GM11168 (cell line): ENCODE measurements at regions not wholly inside any gene's neighbourhood (a gene's known extent, or its start where the extent isn't known, plus 50 kb on each side); places are given as distances from the start of the nearest gene placed in this dataset.

Experiments used
- in situ Hi-C: fragments of 300-500 bp; cut with MboI; formaldehyde crosslinking; loops from one replicate; pipeline ENCODE4 v1.12.0; 2022; ENCODE audit warnings: low sequenced_read_pairs; ENCODE audit not compliant: unreplicated experiment

DNA sequence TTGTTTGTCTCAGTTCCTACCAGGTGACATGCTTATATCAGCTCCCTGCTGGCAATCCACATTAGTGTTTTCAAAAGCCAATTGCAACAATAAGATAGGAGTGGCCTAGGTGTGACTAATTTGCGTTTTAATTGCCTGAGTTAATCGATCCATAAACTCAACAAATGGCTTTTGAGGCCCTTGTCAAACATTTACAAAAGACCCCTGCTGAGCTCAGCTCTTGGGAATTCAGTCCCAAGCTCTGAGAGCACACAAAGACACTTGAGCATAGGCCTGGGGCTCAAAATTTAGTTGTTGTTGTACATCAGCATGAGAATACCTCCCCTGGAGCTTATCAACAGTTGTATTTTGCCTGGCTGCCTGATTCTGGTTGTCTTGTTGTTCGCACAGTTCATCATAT lies 1134.4 kb upstream of the TSPY4 start:
- in situ Hi-C loops, result no loop called here

DNA sequence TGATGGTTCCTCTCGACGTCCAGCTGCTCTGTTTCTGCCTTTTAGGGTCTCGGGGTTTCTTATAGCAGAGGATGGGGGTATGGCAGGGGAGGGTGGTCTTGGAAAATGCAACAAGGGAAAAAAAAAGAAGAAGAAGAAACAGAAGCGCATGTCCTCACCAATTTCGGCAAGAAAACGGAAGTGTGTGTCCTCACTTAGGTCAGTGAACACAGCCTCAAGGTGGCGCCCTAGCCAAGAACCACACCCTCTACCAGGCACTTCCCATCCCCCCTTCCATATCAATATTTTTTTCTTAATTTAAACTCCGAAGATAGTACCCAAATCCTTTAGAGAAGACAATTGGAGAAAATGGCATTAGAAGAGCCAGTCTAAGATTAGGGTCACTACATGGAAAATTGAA lies 1096.1 kb upstream of the TSPY4 start:
- in situ Hi-C loops, result no loop called here

DNA sequence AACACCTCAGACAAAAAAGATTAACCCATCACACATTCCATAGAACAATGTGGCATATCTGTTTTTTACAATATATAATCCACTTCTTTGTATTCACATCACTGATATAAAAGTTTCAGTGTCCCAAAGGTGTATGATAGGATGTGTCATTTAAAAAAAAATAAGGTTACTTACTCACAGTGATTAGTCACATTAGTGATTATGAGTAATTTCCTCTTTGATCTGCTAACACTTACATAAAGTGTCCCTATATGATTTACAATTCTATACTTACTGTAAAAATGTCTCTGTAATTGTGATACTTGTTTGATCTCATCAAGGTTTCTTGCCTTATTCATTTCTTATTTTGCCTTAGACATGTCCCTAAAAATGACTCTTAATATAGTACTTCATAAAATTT lies 1063.5 kb upstream of the TSPY4 start:
- in situ Hi-C loops, result no loop called here

- in situ Hi-C loops, result no loop called here
Observed at GRCh38 chrY:8305021-8305420, 1032.2 kb upstream of the TSPY4 start.

DNA sequence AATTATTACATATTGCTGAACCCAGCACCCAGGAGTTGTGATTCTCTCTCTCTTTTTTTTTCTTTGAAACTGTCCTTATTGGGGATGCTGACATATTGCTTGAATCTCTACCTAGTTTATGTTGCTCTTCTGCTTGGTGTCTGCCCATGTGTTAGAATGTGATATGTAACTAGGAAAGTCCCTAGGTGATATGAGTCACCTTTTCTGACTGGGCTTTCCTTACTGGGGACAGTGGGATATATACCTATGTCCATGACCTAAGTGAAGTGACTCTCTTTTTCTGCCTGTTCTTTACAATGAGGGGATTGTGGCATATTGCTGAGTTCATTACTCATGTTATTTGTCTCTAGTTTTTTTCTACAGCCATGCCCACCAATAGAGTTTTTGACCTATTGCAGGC lies 1013.2 kb upstream of the TSPY4 start:
- in situ Hi-C loops, result no loop called here

- in situ Hi-C loops, result no loop called here
Observed at GRCh38 chrY:8326944-8327343, 1010.3 kb upstream of the TSPY4 start.

- in situ Hi-C loops, result no loop called here
Observed at GRCh38 chrY:8327708-8328354, 1009.4 kb upstream of the TSPY4 start.

- in situ Hi-C loops, result no loop called here
Observed at GRCh38 chrY:8329431-8329830, 1007.8 kb upstream of the TSPY4 start.

DNA sequence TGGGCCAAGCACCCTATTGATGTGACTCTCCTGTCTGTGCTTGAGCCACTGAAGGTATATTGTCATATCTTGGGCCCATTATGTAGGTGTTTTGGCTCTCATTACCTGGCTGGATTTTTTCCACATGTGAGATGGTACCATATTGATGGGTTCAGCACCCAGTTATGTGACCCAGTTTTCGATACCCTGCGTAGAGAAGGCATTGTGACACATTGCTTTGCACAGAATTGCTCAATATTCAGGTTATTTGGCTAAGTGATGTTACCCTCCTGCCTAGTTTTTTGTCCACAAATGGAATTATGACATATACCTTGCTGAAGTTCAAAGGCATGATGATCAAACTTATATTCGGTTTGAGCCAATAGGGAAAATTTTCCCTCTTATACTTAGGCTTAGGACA lies 1007.3 kb upstream of the TSPY4 start:
- in situ Hi-C loops, result no loop called here

GRCh38 chrY:8333328-8333727 lies 1003.9 kb upstream of the TSPY4 start:
- in situ Hi-C loops, result no loop called here

DNA sequence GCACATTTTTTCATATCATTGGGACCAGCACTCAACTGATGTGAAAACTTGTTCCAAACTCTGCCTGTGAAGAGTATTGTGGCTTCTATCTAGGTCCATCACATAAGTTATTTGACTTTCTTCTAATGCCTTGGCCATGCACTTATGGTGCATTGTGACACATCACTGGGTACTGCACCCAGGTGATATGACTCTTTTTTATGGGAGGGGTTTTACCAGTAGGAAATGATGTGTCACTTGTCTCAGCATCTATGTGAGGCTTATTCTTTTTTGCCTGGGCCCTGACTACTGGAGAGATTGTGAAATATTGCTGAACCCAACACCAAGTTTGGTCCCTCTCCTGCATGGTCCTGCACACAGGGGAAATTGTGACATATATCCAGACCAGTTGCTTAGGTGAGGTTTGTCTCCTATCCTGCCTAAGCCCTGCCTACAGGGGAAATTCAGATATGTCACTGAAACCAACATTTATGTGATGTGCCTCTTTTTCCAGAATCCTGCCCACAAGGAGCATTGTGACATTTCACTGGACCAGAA lies 1001.9 kb upstream of the TSPY4 start:
- in situ Hi-C loops, result no loop called here

- in situ Hi-C loops, result no loop called here
Observed at GRCh38 chrY:8336112-8336774, 1001.0 kb upstream of the TSPY4 start.

DNA sequence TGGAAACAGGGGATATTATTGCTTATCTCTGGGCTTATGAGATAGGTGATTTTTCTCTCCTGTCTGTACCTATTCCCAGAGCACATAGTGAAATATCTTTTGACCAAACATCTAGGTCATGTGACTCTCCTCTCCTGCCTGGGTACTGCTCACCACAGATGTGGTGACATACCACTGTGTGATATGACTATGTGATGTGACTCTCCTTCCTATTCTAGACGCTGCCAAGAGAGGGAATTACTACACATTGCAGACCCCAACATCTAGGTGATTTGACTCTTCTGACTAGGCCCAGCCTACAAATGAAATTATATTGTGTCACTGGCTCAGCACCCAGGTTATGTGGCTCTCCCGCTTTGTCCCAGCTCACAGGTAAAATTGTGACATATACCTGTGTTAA lies 996.3 kb upstream of the TSPY4 start:
- in situ Hi-C loops, result no loop called here

GRCh38 chrY:8342173-8342572 lies 995.1 kb upstream of the TSPY4 start:
- in situ Hi-C loops, result no loop called here

DNA sequence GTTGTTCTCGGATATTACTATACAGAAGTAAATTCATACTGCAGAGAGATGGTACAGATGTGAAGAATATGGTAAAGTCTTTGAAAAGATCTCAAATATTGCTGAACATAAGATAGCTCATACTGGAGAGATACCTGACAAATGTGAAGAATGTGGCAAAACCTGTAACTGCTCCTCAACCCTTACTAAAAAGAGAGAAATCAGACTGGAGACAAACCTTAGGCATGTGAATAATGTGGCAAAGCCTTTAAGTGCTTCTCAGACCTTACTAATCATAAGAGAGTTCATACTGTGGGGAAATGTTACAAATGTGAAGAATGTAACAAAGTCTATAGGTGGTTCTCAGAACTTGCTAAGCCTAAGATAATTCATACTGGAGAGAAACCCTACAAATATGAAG lies 986.0 kb upstream of the TSPY4 start:
- in situ Hi-C loops, result no loop called here

- in situ Hi-C loops, result no loop called here
Observed at GRCh38 chrY:8352201-8352600, 985.1 kb upstream of the TSPY4 start.

GRCh38 chrY:8358161-8358560 lies 979.1 kb upstream of the TSPY4 start:
- in situ Hi-C loops, result no loop called here

- in situ Hi-C loops, result no loop called here
Observed at GRCh38 chrY:8361715-8362114, 975.5 kb upstream of the TSPY4 start.

DNA sequence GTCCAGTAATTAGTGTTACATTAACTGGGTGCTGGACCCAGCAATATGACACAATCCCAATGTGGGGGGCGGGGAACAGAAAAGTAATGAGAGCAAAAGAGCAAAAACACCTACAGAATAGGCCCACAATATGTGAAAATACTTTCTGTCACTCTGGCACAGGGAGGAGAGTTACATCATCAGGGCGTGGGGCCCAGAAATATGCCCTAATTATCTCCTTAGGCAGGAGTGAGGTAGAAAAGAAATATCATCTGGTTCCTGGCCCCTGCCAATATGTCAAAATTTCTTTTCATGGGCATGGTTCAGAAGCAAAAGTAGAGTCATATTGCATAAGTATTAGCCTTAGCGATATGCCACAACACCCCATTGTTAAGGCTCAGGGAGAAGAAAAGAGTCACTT lies 959.8 kb upstream of the TSPY4 start:
- in situ Hi-C loops, result no loop called here

DNA sequence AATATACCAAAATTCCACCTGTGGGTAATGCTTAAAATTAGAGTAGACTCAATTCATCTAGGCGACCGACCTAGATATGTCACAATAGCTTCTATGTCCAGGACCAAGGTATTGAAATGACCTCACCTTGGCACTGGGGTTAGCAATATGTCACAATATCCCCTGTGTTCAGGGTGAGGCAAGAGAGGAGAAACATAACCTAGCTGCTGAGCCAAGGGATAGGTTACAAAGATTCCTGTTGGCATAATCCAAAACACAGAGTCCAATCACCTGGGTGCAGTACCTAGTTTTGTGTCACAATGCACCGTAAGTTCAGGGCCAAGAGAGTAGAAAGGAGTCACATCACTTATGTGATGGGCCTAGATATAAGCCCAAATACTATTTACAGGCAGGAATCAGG lies 957.5 kb upstream of the TSPY4 start:
- in situ Hi-C loops, result no loop called here

GRCh38 chrY:8381425-8381824 lies 955.8 kb upstream of the TSPY4 start:
- in situ Hi-C loops, result no loop called here

GRCh38 chrY:8386053-8386452 lies 951.2 kb upstream of the TSPY4 start:
- in situ Hi-C loops, result no loop called here
